Stomach (tissue), 8 donors: ENCODE measurements at regions not wholly inside any gene's neighbourhood (a gene's known extent, or its start where the extent isn't known, plus 50 kb on each side); places are given as distances from the start of the nearest gene placed in this dataset.

Experiments used
- DNase-seq, 2 donors: peaks; one replicate each; pipeline versions ENCODE4 v3.0.0 to v3.0.0-alpha.2; 2013 to 2019
- H3K27ac ChIP-seq, 5 donors: fragments of 200-600 bp in 4 of 5; sonication (generic) in 4 of 5; one replicate each; pipeline ENCODE4 v1.5.1; 2013 to 2019; ENCODE audit warnings: mild to moderate bottlenecking in 1 of 5, moderate library complexity in 1 of 5
- H3K27me3 ChIP-seq, 3 donors: fragments of 200-600 bp; sonication (generic); one replicate each; pipeline ENCODE4 v1.5.1; 2017 to 2019; ENCODE audit warnings: mixed run types in 1 of 3
- H3K36me3 ChIP-seq, 4 donors: fragments of 200-600 bp; sonication (generic); 1 replicate in 3 of 4; 2 replicates in 1 of 4; pipeline ENCODE4 v1.5.1; 2016 to 2019
- H3K4me1 ChIP-seq, 4 donors: fragments of 200-600 bp; sonication (generic); one replicate each; pipeline ENCODE4 v1.5.1; 2016 to 2019
- H3K4me3 ChIP-seq, 4 donors: fragments of 200-600 bp; sonication (generic) in 3 of 4; one replicate each; pipeline ENCODE4 v1.5.1; 2016 to 2019; ENCODE audit warnings: mild to moderate bottlenecking in 1 of 4
- H3K9me3 ChIP-seq, 4 donors: fragments of 200-600 bp; sonication (generic); one replicate each; pipeline ENCODE4 v1.5.1; 2016 to 2019
- EP300 ChIP-seq: sonication (generic); formaldehyde crosslinking; IDR thresholded peaks from one replicate; pipeline ENCODE4 v1.6.1; 2017; ENCODE audit warnings: antibody characterized with exemption
- POLR2A ChIP-seq, 4 donors: fragments of 450-650 bp; IDR thresholded peaks; one replicate each; pipeline ENCODE4 v1.6.1; 2016; ENCODE audit warnings: antibody characterized with exemption in 4 of 4, control low read depth in 2 of 4, mild to moderate bottlenecking in 1 of 4, moderate library complexity in 1 of 4
- POLR2AphosphoS5 ChIP-seq, 3 donors: sonication (generic); formaldehyde crosslinking; IDR thresholded peaks; one replicate each; pipeline ENCODE4 v1.6.1; 2016; ENCODE audit warnings: antibody characterized with exemption in 3 of 3
- WGBS, 5 donors: extraction: QIAGEN DNeasy Blood & Tissue Kit in 3 of 5; methylation state at CpG; one replicate each; pipeline versions ENCODE4 v1.1.5 to v1.1.7; 2013 to 2018; 5-methylcytosine and 5-hydroxymethylcytosine counted together
- intact Hi-C: fragments of 100-400 bp; cut with DNase I; formaldehyde crosslinking; loops from one replicate; pipeline ENCODE4 v1.15.1; 2023; ENCODE audit warnings: low total_unique reads
- TF ChIP-seq, protein P1 (sequence below), 7 experiments: fragments of 450-650 bp in 4 of 7; fragments of 200-600 bp in 3 of 7; sonication (generic) in 3 of 7; IDR thresholded peaks; one replicate each; pipeline ENCODE4 v1.5.1; 2016 to 2019; ENCODE audit warnings: antibody characterized with exemption in 7 of 7, control low read depth in 2 of 7, mild to moderate bottlenecking in 1 of 7
- donor health status: healthy with polysubstance abuse.
- donor health status: Bipolar disorder and iron deficiency.
- donor health status: healthy.

DNA sequence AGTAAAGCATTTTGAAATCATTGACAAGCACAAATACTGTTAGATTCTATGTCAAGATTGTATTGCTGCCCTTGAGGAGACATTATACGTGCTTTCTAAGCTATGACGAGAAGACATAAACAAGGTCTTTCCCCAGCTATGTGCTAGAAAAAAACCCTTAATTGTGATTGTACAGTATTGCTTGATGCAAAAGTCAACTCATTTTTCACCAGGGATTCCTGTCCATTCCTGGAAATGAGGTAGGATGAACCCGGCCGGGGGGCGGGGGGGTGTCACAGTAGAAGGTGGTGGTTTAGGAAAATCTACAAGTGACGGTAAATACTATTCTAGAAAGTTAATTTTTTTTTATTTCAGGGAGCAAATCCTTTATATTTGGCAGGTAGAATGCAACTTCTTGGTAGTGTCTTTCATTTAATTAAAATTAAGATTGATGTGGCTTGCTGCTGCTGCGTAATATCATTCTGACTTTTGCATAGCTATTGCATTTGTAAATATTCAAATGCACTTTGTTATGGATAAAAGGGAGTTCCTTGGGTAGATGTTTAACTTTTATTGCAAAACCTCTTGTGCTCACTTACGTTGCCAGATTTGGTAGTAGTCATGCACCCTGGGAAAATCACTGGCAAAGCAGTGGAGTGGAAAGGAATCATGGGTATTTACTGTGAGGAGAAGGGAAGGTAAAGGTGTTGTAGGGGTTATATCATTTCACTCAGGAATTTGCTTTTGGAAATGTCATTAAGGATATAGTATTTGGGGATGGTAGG lies 164.4 kb upstream of the PRPS1L1 start:
- no peak overlapping the region for H3K4me3 ChIP-seq
- H3K27me3 ChIP-seq, result no peaks in the 10 kb centered on the region
- no peaks in the 10 kb centered on the region for H3K4me1 ChIP-seq
- H3K36me3 ChIP-seq, result no peaks in the 10 kb centered on the region
- no peak for TF ChIP-seq POLR2A (IDR thresholded peaks at IDR 0.05)
- TF ChIP-seq, protein P1, sequence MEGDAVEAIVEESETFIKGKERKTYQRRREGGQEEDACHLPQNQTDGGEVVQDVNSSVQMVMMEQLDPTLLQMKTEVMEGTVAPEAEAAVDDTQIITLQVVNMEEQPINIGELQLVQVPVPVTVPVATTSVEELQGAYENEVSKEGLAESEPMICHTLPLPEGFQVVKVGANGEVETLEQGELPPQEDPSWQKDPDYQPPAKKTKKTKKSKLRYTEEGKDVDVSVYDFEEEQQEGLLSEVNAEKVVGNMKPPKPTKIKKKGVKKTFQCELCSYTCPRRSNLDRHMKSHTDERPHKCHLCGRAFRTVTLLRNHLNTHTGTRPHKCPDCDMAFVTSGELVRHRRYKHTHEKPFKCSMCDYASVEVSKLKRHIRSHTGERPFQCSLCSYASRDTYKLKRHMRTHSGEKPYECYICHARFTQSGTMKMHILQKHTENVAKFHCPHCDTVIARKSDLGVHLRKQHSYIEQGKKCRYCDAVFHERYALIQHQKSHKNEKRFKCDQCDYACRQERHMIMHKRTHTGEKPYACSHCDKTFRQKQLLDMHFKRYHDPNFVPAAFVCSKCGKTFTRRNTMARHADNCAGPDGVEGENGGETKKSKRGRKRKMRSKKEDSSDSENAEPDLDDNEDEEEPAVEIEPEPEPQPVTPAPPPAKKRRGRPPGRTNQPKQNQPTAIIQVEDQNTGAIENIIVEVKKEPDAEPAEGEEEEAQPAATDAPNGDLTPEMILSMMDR (IDR thresholded peaks at IDR 0.05), result no peak
- no peak for TF ChIP-seq EP300
- TF ChIP-seq POLR2AphosphoS5 (IDR thresholded peaks at IDR 0.05), result no peak
- DNase-seq, result no peak
- intact Hi-C loops, result no loop called here
- no peak overlapping the region for H3K27ac ChIP-seq
- WGBS, 5 donors, result 44 to 83% (median 64%) methylated on average over 8 of the region's 8 CpGs
- peaks cover 0 to 4% (median 0%) of the 10 kb centered on the region in 4 donors for H3K9me3 ChIP-seq

DNA sequence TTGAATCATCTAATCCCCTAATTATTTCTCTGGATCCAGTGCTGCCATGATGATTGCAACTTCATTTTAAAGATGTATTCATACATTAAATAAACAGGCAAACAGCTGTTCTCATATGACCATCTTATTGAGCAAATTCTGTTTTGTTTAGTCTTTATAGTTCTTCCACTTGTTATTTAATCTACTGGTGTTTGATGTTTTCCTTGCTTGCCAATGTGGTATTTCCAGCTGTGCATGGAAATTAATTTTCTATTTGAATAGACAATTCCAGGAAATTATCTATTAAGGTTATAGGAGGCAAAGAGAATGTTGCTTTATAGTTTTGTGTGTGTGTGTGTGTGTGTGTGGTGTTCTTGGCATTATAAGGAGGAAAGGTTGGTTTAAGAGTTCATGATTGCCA lies 167.0 kb upstream of the PRPS1L1 start:
- H3K27ac ChIP-seq, result no peak overlapping the region
- no peaks in the 10 kb centered on the region for H3K36me3 ChIP-seq
- DNase-seq, result no peak
- H3K4me1 ChIP-seq, result no peaks in the 10 kb centered on the region
- no peak for TF ChIP-seq POLR2A (IDR thresholded peaks at IDR 0.05)
- TF ChIP-seq EP300, result no peak
- TF ChIP-seq, protein P1 (IDR thresholded peaks at IDR 0.05), result no peak
- TF ChIP-seq POLR2AphosphoS5 (IDR thresholded peaks at IDR 0.05), result no peak
- no peaks in the 10 kb centered on the region for H3K27me3 ChIP-seq
- intact Hi-C loops, result no loop called here
- H3K4me3 ChIP-seq, result no peak overlapping the region
- H3K9me3 ChIP-seq, result no peaks in the 10 kb centered on the region

DNA sequence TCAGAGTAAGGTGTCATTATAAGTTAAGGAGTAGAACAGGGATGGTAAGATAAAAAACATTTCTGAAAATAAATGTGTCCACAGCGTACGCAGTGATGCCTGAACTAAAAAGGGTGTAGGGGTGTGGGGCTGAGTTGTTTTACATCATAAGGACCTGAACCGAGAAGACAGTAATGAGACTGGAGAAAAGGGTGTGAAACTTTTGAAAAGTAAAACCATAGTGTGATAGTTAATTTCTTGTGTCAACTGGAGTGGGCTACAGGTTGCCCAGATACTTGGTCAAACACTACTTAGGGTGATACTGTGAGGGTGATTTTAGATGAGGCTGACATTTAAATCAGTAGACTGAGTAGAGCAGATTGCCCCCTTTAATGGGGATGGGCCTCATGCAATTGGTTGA lies 169.0 kb upstream of the PRPS1L1 start:
- 92 to 96% (median 94%) methylated on average over 3 of the region's 3 CpGs for WGBS, 5 donors
- no peaks in the 10 kb centered on the region for H3K27me3 ChIP-seq

DNA sequence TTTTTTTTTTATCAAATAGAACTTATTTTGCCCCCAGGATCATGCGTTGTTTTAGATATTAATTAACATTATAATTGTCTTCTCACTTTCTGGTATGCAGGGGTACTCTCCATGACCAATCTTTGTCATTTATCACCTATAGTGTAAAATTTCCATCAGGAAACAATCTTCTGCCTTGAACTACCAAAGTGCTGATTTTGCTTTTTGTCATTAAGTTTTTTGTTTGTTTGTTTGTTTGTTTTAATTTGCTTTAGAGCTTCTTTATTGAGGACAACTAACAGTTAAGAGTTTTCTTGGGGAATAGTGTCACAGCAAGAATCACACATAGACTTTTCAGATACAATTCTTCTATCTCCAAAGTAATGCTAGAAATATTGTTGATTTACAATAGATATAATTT lies 171.2 kb upstream of the PRPS1L1 start:
- intact Hi-C loops, result no loop called here
- WGBS, 5 donors, result 91 to 97% (median 95%) methylated on average over 1 of the region's 1 CpG
- H3K27me3 ChIP-seq, result no peaks in the 10 kb centered on the region

More for the DNA sequence above, 169.0 kb upstream of the PRPS1L1 start:
- Histone ChIP-seq H3K4me1 (peaks cover 0 to 5% (median 0%) of the 10 kb centered on the region in 4 donors), H3K27ac (no peak overlapping the region), H3K9me3 (no peaks in the 10 kb centered on the region), H3K4me3 (no peak overlapping the region), H3K36me3 (no peaks in the 10 kb centered on the region)
- no peak for DNase-seq
- intact Hi-C loops, result no loop called here
- no peak for TF ChIP-seq POLR2A (IDR thresholded peaks at IDR 0.05)
- no peak for TF ChIP-seq EP300
- no peak for TF ChIP-seq POLR2AphosphoS5 (IDR thresholded peaks at IDR 0.05)
- TF ChIP-seq, protein P1 (IDR thresholded peaks at IDR 0.05), result no peak

More for the DNA sequence above, 171.2 kb upstream of the PRPS1L1 start:
- DNase-seq, result no peak
- Histone ChIP-seq H3K9me3 (no peaks in the 10 kb centered on the region), H3K4me3 (no peak overlapping the region), H3K4me1 (peaks cover 0 to 25% (median 0%) of the 10 kb centered on the region in 4 donors), H3K27ac (no peak overlapping the region), H3K36me3 (no peaks in the 10 kb centered on the region)
- TF ChIP-seq POLR2A (IDR thresholded peaks at IDR 0.05), result no peak
- TF ChIP-seq POLR2AphosphoS5 (IDR thresholded peaks at IDR 0.05), result no peak
- TF ChIP-seq, protein P1 (IDR thresholded peaks at IDR 0.05), result no peak
- TF ChIP-seq EP300, result no peak
